BE2C (cell line): ENCODE measurements at regions not wholly inside any gene's neighbourhood (a gene's known extent, or its start where the extent isn't known, plus 50 kb on each side); places are given as distances from the start of the nearest gene placed in this dataset.

Source experiments
- DNase-seq: peaks from one replicate; pipeline ENCODE4 v3.0.0-alpha.2; 2020
- H3K27me3 ChIP-seq: fragments of 250-450 bp; sonication (Bioruptor Pico); 2 replicates; pipeline ENCODE4 v1.5.1; 2020; ENCODE audit warnings: mild to moderate bottlenecking
- H3K36me3 ChIP-seq: fragments of 250-450 bp; sonication (Bioruptor Pico); 2 replicates; pipeline ENCODE4 v1.5.1; 2020; ENCODE audit warnings: mild to moderate bottlenecking
- H3K4me1 ChIP-seq: fragments of 250-450 bp; sonication (Bioruptor Pico); 2 replicates; pipeline ENCODE4 v1.5.1; 2020
- H3K4me3 ChIP-seq: 2 replicates; pipeline ENCODE4 v1.5.1; 2011; ENCODE audit warnings: low read depth, low read length
- H3K9me3 ChIP-seq: fragments of 250-450 bp; sonication (Bioruptor Pico); 2 replicates; pipeline ENCODE4 v1.5.1; 2020
- TF ChIP-seq, protein P1 (sequence below): IDR thresholded peaks from 2 replicates; pipeline ENCODE4 v1.5.1; 2012; ENCODE audit warnings: mild to moderate bottlenecking, low read depth, low read length

DNA sequence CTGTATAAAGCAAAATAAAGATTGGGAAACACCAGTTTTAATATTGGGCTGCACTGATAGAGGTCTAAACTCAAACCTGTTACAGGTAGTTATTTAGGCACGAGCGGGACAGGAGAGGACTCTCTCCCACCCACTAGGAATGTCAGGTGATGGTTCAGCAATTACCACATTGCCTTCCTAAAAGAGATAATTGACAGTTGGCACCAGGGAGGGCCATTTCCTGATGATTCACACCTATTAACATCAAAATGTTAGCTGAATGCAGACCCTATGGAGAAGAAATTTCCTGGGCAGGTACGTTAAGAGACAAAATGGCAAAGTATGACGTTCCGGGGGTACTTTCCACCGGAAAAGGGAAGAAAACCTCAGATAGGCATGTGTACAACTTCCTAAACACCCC, 272.6 kb downstream of the SDHAF3 start:
- Histone ChIP-seq H3K4me1 (no peaks in the 10 kb centered on the region), H3K4me3 (no peak overlapping the region), H3K36me3 (no peaks in the 10 kb centered on the region), H3K9me3 (no peaks in the 10 kb centered on the region), H3K27me3 (no peaks in the 10 kb centered on the region)
- TF ChIP-seq, protein P1, sequence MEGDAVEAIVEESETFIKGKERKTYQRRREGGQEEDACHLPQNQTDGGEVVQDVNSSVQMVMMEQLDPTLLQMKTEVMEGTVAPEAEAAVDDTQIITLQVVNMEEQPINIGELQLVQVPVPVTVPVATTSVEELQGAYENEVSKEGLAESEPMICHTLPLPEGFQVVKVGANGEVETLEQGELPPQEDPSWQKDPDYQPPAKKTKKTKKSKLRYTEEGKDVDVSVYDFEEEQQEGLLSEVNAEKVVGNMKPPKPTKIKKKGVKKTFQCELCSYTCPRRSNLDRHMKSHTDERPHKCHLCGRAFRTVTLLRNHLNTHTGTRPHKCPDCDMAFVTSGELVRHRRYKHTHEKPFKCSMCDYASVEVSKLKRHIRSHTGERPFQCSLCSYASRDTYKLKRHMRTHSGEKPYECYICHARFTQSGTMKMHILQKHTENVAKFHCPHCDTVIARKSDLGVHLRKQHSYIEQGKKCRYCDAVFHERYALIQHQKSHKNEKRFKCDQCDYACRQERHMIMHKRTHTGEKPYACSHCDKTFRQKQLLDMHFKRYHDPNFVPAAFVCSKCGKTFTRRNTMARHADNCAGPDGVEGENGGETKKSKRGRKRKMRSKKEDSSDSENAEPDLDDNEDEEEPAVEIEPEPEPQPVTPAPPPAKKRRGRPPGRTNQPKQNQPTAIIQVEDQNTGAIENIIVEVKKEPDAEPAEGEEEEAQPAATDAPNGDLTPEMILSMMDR: no peak
- no peak for DNase-seq

DNA sequence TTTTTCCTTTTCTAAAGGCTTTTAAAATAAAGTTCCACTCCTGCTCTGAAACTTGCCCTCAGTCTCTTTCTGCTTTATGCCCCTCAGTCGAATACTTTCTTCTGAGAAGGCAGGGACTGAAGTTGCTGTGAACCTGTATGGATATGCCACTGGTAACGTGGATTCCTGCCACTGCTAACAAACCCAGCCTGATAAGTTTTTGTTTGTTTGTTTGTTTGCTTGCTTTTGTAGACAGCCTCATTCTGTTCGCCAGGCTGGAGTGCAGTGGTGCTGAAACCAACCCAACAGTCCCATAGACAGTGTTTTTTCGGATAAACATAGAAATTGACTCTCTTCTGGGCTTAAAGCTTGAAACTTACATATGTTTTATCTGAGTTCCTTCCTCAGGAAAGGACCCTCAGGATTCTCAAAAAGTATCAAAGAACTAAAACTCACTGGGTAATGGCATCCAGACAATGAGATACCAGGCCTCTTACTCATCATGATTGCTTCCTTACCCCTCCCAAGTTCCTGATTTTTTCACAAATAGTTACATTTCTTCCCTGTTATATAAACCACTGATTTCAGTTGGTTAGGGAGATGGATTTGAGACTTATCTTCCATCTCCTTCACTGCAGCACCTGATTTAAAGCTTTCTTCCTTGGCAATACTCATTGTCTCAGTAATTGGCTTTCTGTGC, 273.6 kb downstream of the SDHAF3 start:
- DNase-seq: no peak
- H3K4me3 ChIP-seq: no peak overlapping the region
- H3K27me3 ChIP-seq: no peaks in the 10 kb centered on the region
- H3K4me1 ChIP-seq: no peaks in the 10 kb centered on the region
- no peaks in the 10 kb centered on the region for H3K36me3 ChIP-seq
- H3K9me3 ChIP-seq: no peaks in the 10 kb centered on the region
- TF ChIP-seq, protein P1: no peak

DNA sequence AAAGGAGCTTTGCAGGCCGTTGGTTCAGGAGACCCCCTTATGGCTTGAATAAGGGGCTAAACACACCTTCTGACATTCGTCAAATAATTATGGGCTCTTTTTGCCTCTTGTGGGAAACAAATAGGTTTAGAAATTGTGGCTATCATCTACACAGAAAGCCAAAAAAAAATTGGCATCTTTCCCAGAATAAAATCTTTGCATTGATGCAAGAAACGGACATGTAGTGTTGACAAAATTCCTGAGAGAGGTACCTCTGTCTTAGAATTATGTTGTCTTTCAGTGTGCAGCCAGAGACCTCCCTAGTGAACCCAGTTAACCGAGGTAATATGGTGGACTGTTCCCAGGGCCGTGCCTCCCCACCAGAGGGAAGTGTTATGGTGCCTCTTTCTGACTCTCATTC, 283.9 kb downstream of the SDHAF3 start:
- Histone ChIP-seq H3K4me3 (no peak overlapping the region), H3K36me3 (no peaks in the 10 kb centered on the region)
- TF ChIP-seq, protein P1: no peak

DNA sequence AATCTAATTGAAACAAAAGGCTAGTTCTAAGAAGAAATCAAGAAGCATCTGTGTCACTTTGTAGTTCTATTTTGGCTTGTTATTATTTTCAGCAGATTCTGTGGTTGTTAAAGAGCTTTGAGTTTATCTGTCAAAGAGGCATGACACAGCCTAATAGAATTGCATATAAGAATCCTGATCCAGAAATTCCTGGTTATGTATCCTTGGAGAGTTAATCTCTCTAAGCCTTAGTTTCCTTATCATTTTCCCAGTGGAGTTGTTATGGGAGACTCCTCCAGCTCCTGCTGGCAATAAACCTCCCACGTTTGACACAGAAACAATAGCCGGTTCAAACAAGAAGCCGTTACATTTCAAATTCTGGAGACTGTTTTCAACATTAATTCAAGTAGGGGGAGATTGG, 288.3 kb downstream of the SDHAF3 start:
- Histone ChIP-seq H3K4me3 (no peak overlapping the region), H3K27me3 (no peaks in the 10 kb centered on the region), H3K4me1 (no peaks in the 10 kb centered on the region), H3K9me3 (no peaks in the 10 kb centered on the region), H3K36me3 (no peaks in the 10 kb centered on the region)
- TF ChIP-seq, protein P1: no peak
- DNase-seq: no peak

More for the DNA sequence above, 283.9 kb downstream of the SDHAF3 start:
- no peaks in the 10 kb centered on the region for H3K4me1 ChIP-seq
- no peaks in the 10 kb centered on the region for H3K9me3 ChIP-seq
- H3K27me3 ChIP-seq: no peaks in the 10 kb centered on the region
- DNase-seq: no peak

DNA sequence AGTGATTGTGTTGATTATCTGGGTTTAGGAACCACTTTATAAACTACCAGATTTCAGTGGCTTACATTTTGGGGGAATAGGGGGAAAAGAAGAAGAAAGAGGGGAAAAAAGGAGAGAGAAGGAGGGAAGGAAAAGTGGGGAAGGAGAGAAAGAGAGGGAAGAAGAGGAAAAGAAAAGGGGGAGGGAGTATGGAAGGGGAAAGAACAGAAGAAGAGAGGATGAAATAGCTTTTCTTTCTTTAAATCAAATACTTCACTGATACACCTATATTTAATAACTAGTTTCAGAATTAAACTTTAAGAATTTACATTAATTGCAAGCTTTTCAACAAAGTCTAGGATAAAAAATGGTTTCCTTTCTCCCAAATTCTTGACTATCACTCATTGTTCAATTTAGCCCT, 289.6 kb downstream of the SDHAF3 start:
- Histone ChIP-seq H3K4me3 (no peak overlapping the region), H3K4me1 (no peaks in the 10 kb centered on the region), H3K36me3 (no peaks in the 10 kb centered on the region), H3K27me3 (no peaks in the 10 kb centered on the region), H3K9me3 (no peaks in the 10 kb centered on the region)
- TF ChIP-seq, protein P1: no peak
- no peak for DNase-seq

DNA sequence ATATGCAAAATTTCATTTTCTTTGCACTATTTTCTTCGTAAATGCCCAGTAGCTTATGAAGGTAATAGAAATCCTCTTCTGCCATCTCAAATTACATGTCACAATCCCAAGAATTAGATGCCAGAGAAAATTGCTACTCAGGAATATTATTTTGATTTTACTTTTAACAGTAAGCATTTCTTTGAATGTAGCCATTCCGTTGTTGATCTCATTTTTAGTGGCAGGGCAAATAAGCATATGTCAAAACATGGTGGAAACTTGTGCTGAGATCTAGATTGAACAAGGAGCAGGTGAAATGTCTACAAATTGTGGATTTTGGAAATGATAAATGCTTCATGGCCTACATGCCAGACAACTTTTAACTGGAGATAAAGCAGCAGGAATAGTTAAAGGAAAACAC, 291.8 kb downstream of the SDHAF3 start:
- H3K4me3 ChIP-seq: no peak overlapping the region
- DNase-seq: no peak
- TF ChIP-seq, protein P1: no peak

More for the DNA sequence above, 291.8 kb downstream of the SDHAF3 start:
- H3K9me3 ChIP-seq: no peaks in the 10 kb centered on the region
- H3K27me3 ChIP-seq: no peaks in the 10 kb centered on the region
- no peaks in the 10 kb centered on the region for H3K36me3 ChIP-seq
- H3K4me1 ChIP-seq: no peaks in the 10 kb centered on the region
